ENCODE measurements at regions not wholly inside any gene's neighbourhood (a gene's known extent, or its start where the extent isn't known, plus 50 kb on each side); places are given as distances from the start of the nearest gene placed in this dataset.

GRCh38 chr14:104339361-104339760 lies 201.0 kb downstream of the KIF26A start:
- TF ChIP-seq CTCF (IDR thresholded peaks at IDR 0.05 in 4 of 5, conservative IDR thresholded peaks at IDR 0.05 in 1 of 5) (no peak), POLR2A (IDR thresholded peaks at IDR 0.05) (no peak)
